A549 (cell line): ENCODE measurements at regions not wholly inside any gene's neighbourhood (a gene's known extent, or its start where the extent isn't known, plus 50 kb on each side); places are given as distances from the start of the nearest gene placed in this dataset.

Source experiments
- ATAC-seq, 2 experiments: fragments of 200-7000 bp in 1 of 2; fragments of >200 bp in 1 of 2; cut with Nextera tagmentation in 1 of 2; cut with Tn5 transposase in 1 of 2; 3 replicates each; pipeline versions ENCODE4 v1.8.0 to v1.9.1; 2018 to 2020; ENCODE audit warnings: mild to moderate bottlenecking in 1 of 2, moderate library complexity in 1 of 2
- CTCF ChIA-PET: fragments of 300-600 bp; sonication (Branson Sonifier 250); formaldehyde crosslinking; extraction: SDS; loops from one replicate; lab custom pipeline; 2021; ENCODE audit warnings: antibody characterized with exemption, inconsistent platforms; lab: Yijun Ruan, JAX
- POLR2A ChIA-PET: fragments of 350-600 bp; formaldehyde crosslinking; extraction: SDS; loops from one replicate; lab custom pipeline; 2021; ENCODE audit warnings: antibody characterized with exemption, inconsistent platforms; lab: Yijun Ruan, JAX
- DNase-seq, 2 experiments: peaks; one replicate each; pipeline versions ENCODE4 v3.0.0 to v3.0.0-alpha.2; 2011 to 2016; ENCODE audit warnings: low read depth in 1 of 2, low spot score in 1 of 2
- FAIRE-seq: peaks from 2 replicates; lab custom pipeline; 2011; peaks lifted over from hg19 to GRCh38; lab: Jason Lieb, UNC
- H3K27ac ChIP-seq, 2 experiments: fragments of >200 bp; sonication (Bioruptor Twin); formaldehyde crosslinking; 3 replicates each; pipeline ENCODE4 v1.5.1; 2016 to 2017
- H3K4me1 ChIP-seq: fragments of >200 bp; sonication (Bioruptor Twin); formaldehyde crosslinking; 3 replicates; pipeline ENCODE4 v1.6.1; 2016
- H3K4me2 ChIP-seq: fragments of >200 bp; sonication (Bioruptor Twin); formaldehyde crosslinking; 3 replicates; pipeline ENCODE4 v1.6.1; 2016
- H3K4me3 ChIP-seq: fragments of >200 bp; sonication (Bioruptor Twin); formaldehyde crosslinking; 3 replicates; pipeline ENCODE4 v1.5.1; 2016
- H3K9me3 ChIP-seq: fragments of >200 bp; sonication (Bioruptor Twin); formaldehyde crosslinking; 3 replicates; pipeline ENCODE4 v1.6.1; 2016
- BHLHE40 ChIP-seq: IDR thresholded peaks from 2 replicates; pipeline ENCODE4 v1.6.1; 2012; ENCODE audit warnings: low read depth, low read length, inconsistent platforms
- CBX2 ChIP-seq: fragments of 200-600 bp; sonication (generic); IDR thresholded peaks from 2 replicates; pipeline ENCODE4 v1.6.1; 2016; ENCODE audit warnings: low read depth, mild to moderate bottlenecking, borderline replicate concordance
- CEBPB ChIP-seq, 2 experiments: fragments of >200 bp in 1 of 2; sonication (Bioruptor Twin) in 1 of 2; formaldehyde crosslinking in 1 of 2; IDR thresholded peaks; 2 replicates each; pipeline ENCODE4 v1.6.1; 2012 to 2016
- CTCF ChIP-seq: fragments of >200 bp; sonication (Bioruptor Twin); formaldehyde crosslinking; IDR thresholded peaks from 3 replicates; pipeline ENCODE4 v1.5.1; 2016
- E2F6 ChIP-seq: IDR thresholded peaks from 2 replicates; pipeline ENCODE4 v1.6.1; 2012; ENCODE audit warnings: low read depth, borderline replicate concordance
- EHF ChIP-seq: fragments of 250-450 bp; sonication (Bioruptor Pico); IDR thresholded peaks from 2 replicates; pipeline ENCODE4 v1.5.0; 2020; ENCODE audit warnings: mild to moderate bottlenecking
- EHMT2 ChIP-seq: fragments of 200-600 bp; sonication (generic); IDR thresholded peaks from 2 replicates; pipeline ENCODE4 v1.6.1; 2016; ENCODE audit warnings: antibody characterized with exemption, low read depth, mild to moderate bottlenecking, moderate library complexity
- ELK1 ChIP-seq: fragments of 150-350 bp; IDR thresholded peaks from 2 replicates; pipeline ENCODE4 v1.6.1; 2014; ENCODE audit warnings: low read depth, mild to moderate bottlenecking, low read length
- ESRRA ChIP-seq: fragments of 150-350 bp; IDR thresholded peaks from 2 replicates; pipeline ENCODE4 v1.6.1; 2014; ENCODE audit warnings: mild to moderate bottlenecking, low read length, borderline replicate concordance
- FOSL2 ChIP-seq, 2 experiments: fragments of 450-650 bp in 1 of 2; fragments of >200 bp in 1 of 2; sonication (Bioruptor Twin) in 1 of 2; formaldehyde crosslinking; IDR thresholded peaks; 2 replicates each; pipeline versions ENCODE4 v1.5.0 to v1.6.1; 2016 to 2020; ENCODE audit warnings: mild to moderate bottlenecking in 1 of 2, moderate library complexity in 1 of 2
- GATA3 ChIP-seq: IDR thresholded peaks from 2 replicates; pipeline ENCODE4 v1.6.1; 2012; ENCODE audit warnings: borderline replicate concordance
- HEYL ChIP-seq: fragments of 250-450 bp; sonication (Bioruptor Pico); IDR thresholded peaks from 2 replicates; pipeline ENCODE4 v1.8.0; 2021; ENCODE audit warnings: mild to moderate bottlenecking, moderate library complexity
- HMGXB4 ChIP-seq: fragments of 250-450 bp; sonication (Bioruptor Pico); IDR thresholded peaks from 2 replicates; pipeline ENCODE4 v1.5.0; 2021; ENCODE audit warnings: mild to moderate bottlenecking, moderate library complexity, borderline replicate concordance
- HOXB13 ChIP-seq: fragments of 250-450 bp; sonication (Bioruptor Pico); IDR thresholded peaks from 2 replicates; pipeline ENCODE4 v1.5.0; 2020; ENCODE audit warnings: low read depth, mild to moderate bottlenecking, moderate library complexity
- MAFK ChIP-seq: fragments of 450-650 bp; IDR thresholded peaks from 2 replicates; pipeline ENCODE4 v1.6.1; 2014; ENCODE audit not compliant: partially characterized antibody
- MAZ ChIP-seq: fragments of 150-350 bp; IDR thresholded peaks from 2 replicates; pipeline ENCODE4 v1.6.1; 2014; ENCODE audit warnings: antibody characterized with exemption, low read depth, low read length, borderline replicate concordance
- NPAS2 ChIP-seq: fragments of 250-450 bp; sonication (Bioruptor Pico); IDR thresholded peaks from 2 replicates; pipeline ENCODE4 v1.8.0; 2022; ENCODE audit warnings: mild to moderate bottlenecking, moderate library complexity, borderline replicate concordance
- PBX3 ChIP-seq: IDR thresholded peaks from 2 replicates; pipeline ENCODE4 v1.6.1; 2012
- POLR2AphosphoS2 ChIP-seq: conservative IDR thresholded peaks from 2 replicates; pipeline ENCODE4 v1.6.1; 2012; ENCODE audit warnings: low read length, improper control_type of control experiment, inconsistent platforms
- RARB ChIP-seq: fragments of 250-450 bp; sonication (Bioruptor Pico); IDR thresholded peaks from 2 replicates; pipeline ENCODE4 v1.8.0; 2021; ENCODE audit warnings: mild to moderate bottlenecking, moderate library complexity
- RNF2 ChIP-seq: fragments of 200-600 bp; sonication (generic); IDR thresholded peaks from 2 replicates; pipeline ENCODE4 v1.6.1; 2016; ENCODE audit warnings: low read depth, mild to moderate bottlenecking, antibody characterized with exemption, moderate library complexity, borderline replicate concordance
- ZC3H11A ChIP-seq: fragments of 450-650 bp; IDR thresholded peaks from 2 replicates; pipeline ENCODE4 v1.6.1; 2014; ENCODE audit warnings: antibody characterized with exemption, mild to moderate bottlenecking
- ZNF302 ChIP-seq: fragments of 250-450 bp; sonication (Bioruptor Pico); IDR thresholded peaks from 2 replicates; pipeline ENCODE4 v1.9.0; 2021; ENCODE audit warnings: inconsistent platforms, mild to moderate bottlenecking, moderate library complexity
- WGBS: methylation state at CpG from one replicate; pipeline ENCODE4 v1.1.6; 2017; ENCODE audit errors: missing lambda C conversion rate; 5-methylcytosine and 5-hydroxymethylcytosine counted together

DNA sequence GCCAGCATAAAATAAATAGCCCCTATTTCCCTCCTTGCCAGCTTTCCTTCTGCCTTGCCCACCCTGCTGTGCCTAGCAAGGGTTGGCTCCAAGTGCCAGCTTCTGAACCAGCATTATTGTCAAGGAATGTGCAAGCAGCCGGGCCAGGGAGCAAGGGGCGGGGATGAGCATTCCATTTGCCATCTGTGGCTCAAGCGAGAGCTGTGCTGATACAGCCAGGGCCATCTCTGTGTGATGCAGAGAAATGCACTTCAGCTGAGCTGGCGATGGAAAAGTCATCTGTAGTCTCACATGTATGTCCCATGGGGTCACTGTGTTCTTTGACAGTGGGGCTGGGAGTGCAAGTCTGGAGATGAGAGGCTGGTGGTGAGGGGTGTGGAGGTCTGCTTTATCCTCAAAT is 137.3 kb downstream of the SUDS3 start (continued):
- no peak for TF ChIP-seq HMGXB4 (CRISPR knock-in tag)
- no peak for TF ChIP-seq RNF2
- TF ChIP-seq CBX2: no peak
- TF ChIP-seq GATA3: no peak
- TF ChIP-seq ESRRA: no peak

DNA sequence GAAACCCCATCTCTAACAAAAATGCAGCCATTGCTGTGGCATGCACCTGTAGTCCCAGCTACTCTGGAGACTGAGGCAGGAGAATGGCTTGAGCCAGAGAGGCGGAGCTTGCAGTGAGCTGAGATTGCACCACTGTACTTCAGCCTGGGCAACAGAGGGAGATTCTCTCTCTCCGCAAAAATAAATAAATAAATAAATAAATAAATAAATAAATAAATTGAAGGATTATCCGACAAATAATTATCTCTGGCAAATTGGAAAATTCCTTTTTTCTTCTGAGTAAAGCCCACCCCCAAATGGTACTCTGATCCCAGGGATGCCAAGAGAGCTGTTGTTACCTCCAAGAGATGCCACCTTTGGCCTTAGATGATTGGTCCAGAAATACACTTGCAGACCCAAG is 137.9 kb downstream of the SUDS3 start:
- TF ChIP-seq ZC3H11A: peak; percentile 84
- TF ChIP-seq HOXB13 (CRISPR knock-in tag): no peak
- POLR2A ChIA-PET: no interaction called here
- WGBS: 44% methylated on average over 3 of the region's 3 CpGs
- H3K9me3 ChIP-seq: no peaks in the 10 kb centered on the region
- FAIRE-seq: no peak
- no peak for ATAC-seq
- CTCF ChIA-PET: no interaction called here
- no peaks in the 10 kb centered on the region for H3K4me1 ChIP-seq
- H3K4me3 ChIP-seq: no peak overlapping the region
- no peak overlapping the region for H3K4me2 ChIP-seq
- H3K27ac ChIP-seq: no peak overlapping the region
- no peak for DNase-seq

DNA sequence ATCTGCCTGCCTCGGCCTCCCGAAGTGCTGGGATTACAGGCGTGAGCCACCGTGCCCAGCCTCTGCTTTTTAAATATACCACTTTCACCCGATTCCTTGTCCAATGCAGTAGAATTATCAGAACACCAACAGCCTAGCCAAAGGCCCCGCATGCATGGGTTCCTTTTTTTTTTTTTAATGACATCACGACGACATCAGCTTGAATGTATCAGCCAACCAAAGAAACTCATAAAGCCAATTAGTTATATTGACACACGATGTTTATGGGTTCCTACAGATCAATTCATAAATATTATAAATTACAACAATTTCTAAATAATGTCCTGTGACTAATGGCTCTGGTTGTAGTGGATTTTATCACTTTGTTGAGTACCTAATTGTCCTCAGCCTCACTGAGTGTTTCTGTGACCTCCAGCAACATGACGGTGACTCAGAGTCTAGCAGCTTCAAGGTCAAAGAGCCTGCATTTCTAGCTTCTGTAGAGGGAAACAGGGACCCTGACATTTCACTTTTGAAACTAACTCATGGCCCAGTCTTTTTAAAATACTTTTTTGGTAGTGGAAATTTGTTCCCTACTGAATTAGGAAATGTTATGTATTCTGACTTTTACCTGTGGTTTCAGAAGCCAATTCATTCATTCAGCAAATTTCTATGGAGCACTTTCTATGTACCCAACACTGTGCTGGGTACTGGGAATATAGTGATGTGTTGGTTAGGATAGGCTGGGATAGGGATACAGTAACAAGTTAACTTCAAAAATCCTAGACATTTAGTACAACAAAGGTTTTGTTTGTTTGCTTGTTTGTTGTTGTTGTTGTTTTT is 144.1 kb downstream of the SUDS3 start:
- Histone ChIP-seq H3K4me1 (no peaks in the 10 kb centered on the region), H3K27ac (no peak overlapping the region), H3K4me3 (no peak overlapping the region), H3K4me2 (no peak overlapping the region), H3K9me3 (no peaks in the 10 kb centered on the region)
- DNase-seq (no peak), FAIRE-seq (no peak), ATAC-seq (no peak)
- TF ChIP-seq HOXB13 (CRISPR knock-in tag): no peak
- TF ChIP-seq HEYL (CRISPR knock-in tag): no peak
- TF ChIP-seq BHLHE40: no peak
- no peak for TF ChIP-seq CTCF
- TF ChIP-seq MAZ: no peak
- no peak for TF ChIP-seq CEBPB (IDR thresholded peaks at IDR 0.05)
- no peak for TF ChIP-seq POLR2AphosphoS2
- TF ChIP-seq EHF (CRISPR knock-in tag): no peak
- POLR2A ChIA-PET: no interaction called here
- WGBS: 11% methylated on average over 10 of the region's 10 CpGs
- CTCF ChIA-PET: interaction anchor here (0.6 to 1.6 kb wide), 2 partner anchors 12 to 23 kb away, joined by 3 read pairs; no protein-coding TSS in a partner anchor

- no peak for ATAC-seq
- POLR2A ChIA-PET: no interaction called here
- TF ChIP-seq HEYL (CRISPR knock-in tag): no peak
- no peak for TF ChIP-seq POLR2AphosphoS2
- TF ChIP-seq FOSL2 (IDR thresholded peaks at IDR 0.05): no peak
- TF ChIP-seq FOSL2 (CRISPR knock-in tag; IDR thresholded peaks at IDR 0.05): no peak
- no peak for TF ChIP-seq ELK1
- no peak for TF ChIP-seq EHMT2
- TF ChIP-seq RNF2: no peak
- no peak for TF ChIP-seq EHF (CRISPR knock-in tag)
- TF ChIP-seq ZNF302: no peak
- no peak for TF ChIP-seq RARB
- TF ChIP-seq NPAS2 (CRISPR knock-in tag): no peak
- no peak for TF ChIP-seq MAFK
- no peak for TF ChIP-seq E2F6
- no peak for TF ChIP-seq PBX3
Measured at GRCh38 chr12:118521036-118521370, 144.6 kb downstream of the SUDS3 start.

More at GRCh38 chr12:118521036-118521370, 144.6 kb downstream of the SUDS3 start:
- Histone ChIP-seq H3K27ac (no peak overlapping the region), H3K9me3 (no peaks in the 10 kb centered on the region), H3K4me2 (no peak overlapping the region), H3K4me3 (no peak overlapping the region), H3K4me1 (no peaks in the 10 kb centered on the region)
- CTCF ChIA-PET: no interaction called here
- no peak for FAIRE-seq
- 0% methylated on average over 2 of the region's 2 CpGs for WGBS
- no peak for DNase-seq
